HG02610 (cell line): ENCODE measurements at regions not wholly inside any gene's neighbourhood (a gene's known extent, or its start where the extent isn't known, plus 50 kb on each side); places are given as distances from the start of the nearest gene placed in this dataset.

Source experiments
- ATAC-seq: cut with Tn5 transposase; IDR thresholded peaks from one replicate; pipeline ENCODE4 v1.9.1; 2021; ENCODE audit warnings: mild to moderate bottlenecking, moderate library complexity; ENCODE audit not compliant: unreplicated experiment

GRCh38 chr17:79233916-79234551, 159.4 kb downstream of the ENGASE start:
- no peak for ATAC-seq

GRCh38 chr17:79232957-79233356, 158.3 kb downstream of the ENGASE start:
- no peak for ATAC-seq

GRCh38 chr17:79231766-79232287, 157.2 kb downstream of the ENGASE start:
- ATAC-seq = no peak

- ATAC-seq = no peak
Observed at GRCh38 chr17:79230576-79230975, 156.0 kb downstream of the ENGASE start.

DNA sequence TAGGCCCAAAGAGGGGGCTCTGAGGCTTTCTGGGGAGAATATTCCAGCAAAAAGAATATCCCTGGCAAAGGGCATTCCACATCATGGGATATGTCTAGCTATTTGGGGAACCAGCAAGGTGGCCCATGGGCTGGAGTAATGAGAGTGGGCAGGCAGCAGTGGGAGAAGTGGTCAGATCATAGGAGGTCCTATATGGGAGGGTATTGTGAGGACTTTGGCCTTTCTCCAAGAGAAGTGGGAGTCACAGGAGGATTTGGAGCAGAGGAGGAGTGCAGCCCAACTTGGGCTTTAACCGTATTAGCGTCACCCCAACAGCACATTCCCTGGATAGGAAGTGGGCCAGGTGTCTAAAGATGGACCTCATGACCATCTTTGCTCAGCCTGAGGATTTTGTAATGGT, 151.4 kb downstream of the ENGASE start:
- ATAC-seq = no peak

DNA sequence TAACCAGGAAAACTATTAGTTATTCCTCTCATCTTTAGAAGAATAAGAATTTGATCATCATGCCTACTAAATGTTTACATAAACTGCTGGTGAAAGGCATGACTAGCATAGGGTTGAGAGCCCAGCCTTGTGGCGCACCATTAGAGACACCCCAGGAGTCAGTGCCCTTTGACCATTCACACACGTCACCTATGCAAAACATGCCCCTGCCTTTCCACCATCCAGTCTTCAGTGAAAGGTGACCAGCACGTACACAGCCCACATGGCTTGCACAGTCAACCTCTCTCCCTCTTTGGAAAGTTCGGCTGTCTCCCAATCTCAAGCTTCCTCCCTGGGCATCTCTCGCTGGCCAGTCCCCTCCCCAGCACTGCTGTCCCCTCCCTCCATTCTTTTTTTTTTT, 150.3 kb downstream of the ENGASE start:
- ATAC-seq = no peak

- no peak for ATAC-seq
Observed at GRCh38 chr17:79224476-79224875, 149.9 kb downstream of the ENGASE start.

DNA sequence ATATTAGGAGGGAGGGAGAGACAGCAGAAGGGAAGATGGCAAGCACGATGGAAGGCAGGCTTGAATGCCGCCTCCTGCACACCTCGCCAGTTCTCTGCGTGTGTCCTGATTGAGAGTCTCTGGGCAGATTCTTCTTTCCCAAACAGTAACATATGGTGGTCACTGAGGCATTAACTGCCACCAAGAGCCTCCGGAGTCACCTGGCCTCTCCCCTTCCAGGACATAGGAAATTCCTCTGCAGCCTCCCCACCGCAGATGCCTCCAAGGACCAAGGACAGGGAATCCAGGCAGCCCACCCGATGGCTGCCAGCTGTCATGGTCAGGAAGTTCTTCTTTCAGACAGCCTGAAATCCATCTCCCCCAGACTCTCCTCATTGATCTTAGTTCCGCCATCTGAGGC, 149.3 kb downstream of the ENGASE start:
- ATAC-seq = no peak

DNA sequence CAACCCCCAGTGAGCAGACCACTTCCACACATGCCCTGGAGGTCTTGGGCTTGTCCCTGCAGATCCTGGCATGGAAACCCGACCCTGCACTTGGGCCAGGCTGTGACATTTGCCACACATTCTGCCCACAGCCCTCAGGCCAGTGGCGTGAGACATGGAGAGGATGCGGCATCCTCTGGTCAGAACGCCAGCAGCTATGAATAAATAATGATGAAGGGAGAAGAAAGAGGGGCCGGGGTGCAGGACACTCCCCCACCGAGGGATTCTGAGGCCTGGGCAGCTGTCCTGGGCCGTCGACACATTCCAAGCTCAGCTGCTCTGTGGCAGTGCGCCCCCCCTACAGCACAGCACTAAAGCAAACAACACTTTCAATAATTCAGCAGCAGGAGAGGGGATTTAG, 148.8 kb downstream of the ENGASE start:
- ATAC-seq = no peak

- no peak for ATAC-seq
Observed at GRCh38 chr17:79221597-79221996, 147.0 kb downstream of the ENGASE start.

GRCh38 chr17:79220713-79221291, 146.2 kb downstream of the ENGASE start:
- ATAC-seq = no peak

- ATAC-seq = no peak
Observed at GRCh38 chr17:79220201-79220712, 145.6 kb downstream of the ENGASE start.

- no peak for ATAC-seq
Observed at GRCh38 chr17:79219208-79219935, 144.7 kb downstream of the ENGASE start.

DNA sequence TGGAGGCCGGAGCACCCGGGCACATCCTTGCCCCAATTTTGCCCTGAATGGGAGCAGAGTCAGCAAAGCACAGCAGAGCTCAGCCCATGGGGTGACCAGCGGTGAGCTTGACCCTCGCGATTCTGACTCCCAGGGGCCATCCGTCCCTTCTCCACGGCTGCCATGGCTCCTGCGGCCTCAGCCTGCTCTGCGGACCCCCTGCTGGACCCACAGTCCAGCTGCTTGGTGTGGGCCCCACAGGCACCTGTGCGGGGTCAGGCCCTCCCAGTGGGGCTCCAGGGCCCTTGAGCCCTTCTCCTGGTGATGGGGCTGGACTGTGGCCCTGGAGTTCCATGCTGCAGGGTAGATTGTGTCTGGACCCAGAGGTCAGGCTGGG, 144.2 kb downstream of the ENGASE start:
- no peak for ATAC-seq

DNA sequence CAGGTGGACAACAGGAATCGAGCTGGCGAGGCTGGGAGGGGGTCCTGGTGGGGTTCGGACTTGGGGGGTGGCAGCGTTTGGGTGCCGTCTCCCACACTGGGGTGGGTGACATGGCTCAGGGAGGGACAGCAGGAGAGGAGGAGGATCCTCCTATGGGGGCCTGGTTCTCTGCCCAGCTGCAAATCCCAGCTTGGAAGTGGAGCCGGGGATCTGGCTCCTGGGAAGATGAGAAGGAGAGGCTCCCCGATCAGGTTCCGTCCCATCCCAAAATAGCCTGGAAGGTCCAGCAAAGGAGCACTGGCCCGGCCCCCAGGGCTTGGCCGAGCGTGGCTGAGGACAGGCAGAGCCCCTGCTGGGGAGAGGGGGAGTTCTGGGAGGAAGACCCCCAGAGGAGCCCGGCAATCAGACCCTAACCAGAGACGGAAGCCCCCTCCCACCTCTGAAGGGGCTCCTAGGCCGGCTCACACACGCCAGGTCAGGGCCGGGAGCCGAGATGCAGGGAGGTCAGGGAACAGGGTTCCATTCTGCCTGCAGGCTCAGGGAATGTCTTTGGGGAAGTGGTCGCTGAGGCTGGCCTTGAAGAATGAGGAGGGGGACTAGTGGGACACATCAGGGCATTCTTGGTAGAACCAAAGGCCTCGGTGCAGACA, 143.7 kb downstream of the ENGASE start:
- no peak for ATAC-seq

GRCh38 chr17:79217473-79218135, 143.0 kb downstream of the ENGASE start:
- ATAC-seq = no peak

DNA sequence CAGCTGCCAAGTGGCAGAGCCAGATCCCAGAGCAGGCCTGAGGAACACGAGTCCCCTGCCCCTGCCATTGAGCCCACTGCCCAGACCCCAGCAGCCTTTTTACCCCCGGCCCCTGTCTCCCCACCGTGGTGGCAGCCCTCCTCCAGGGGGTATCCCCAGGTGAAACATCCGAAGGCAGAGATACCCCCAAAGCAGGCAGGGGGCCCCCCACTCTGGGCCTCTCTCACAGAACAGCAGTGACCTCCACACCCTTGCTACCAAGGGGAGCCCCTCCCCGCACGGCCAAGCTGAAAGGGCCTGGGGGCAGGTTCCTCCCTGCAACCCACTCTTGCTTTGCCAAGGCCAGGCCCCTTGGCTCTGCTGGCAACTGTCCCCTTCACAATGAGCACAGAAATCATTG, 142.2 kb downstream of the ENGASE start:
- no peak for ATAC-seq

GRCh38 chr17:79216391-79216790, 141.8 kb downstream of the ENGASE start:
- ATAC-seq = no peak

DNA sequence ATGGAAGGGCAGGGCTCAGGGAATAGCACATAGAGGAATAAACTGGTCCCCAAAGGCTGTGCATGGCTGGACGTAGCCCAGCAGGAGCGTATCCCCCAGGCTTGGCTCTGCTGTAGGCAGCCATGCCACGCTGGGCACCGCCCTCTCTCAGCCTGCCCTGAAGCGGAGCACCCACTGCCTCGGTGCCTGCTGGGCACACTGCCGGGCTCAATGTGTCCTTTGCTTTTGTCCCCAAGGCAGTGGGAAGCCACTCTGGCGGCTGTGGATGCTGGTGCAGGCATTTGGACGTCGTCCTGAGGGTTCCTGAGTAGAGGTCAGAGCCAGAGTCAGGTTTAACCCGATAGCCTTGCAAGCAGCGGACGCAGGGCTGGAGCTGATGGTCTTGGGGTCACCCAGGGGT, 141.0 kb downstream of the ENGASE start:
- ATAC-seq = no peak

- no peak for ATAC-seq
Observed at GRCh38 chr17:79214940-79215604, 140.4 kb downstream of the ENGASE start.
